ENCODE measurements at regions not wholly inside any gene's neighbourhood (a gene's known extent, or its start where the extent isn't known, plus 50 kb on each side); places are given as distances from the start of the nearest gene placed in this dataset.

GRCh38 chr7:46871516-46871915 lies 710.4 kb downstream of the TNS3 start:
- Mint-ChIP-seq H3K27me3 (ENCODE audit: insufficient read depth, low read depth) (peaks cover 4% of the 10 kb centered on the region), H3K4me1 (no peaks in the 10 kb centered on the region), H3K9me3 (no peaks in the 10 kb centered on the region), H3K36me3 (no peaks in the 10 kb centered on the region), H3K27ac (no peak overlapping the region), H3K4me3 (no peak overlapping the region)
- Histone ChIP-seq H3K79me2 (ENCODE audit: low read depth) (no peaks in the 10 kb centered on the region), H2AFZ (replicated peaks) (no peak overlapping the region), H3K27me3 (no peaks in the 10 kb centered on the region), H4K20me1 (ENCODE audit: low read depth) (no peaks in the 10 kb centered on the region), H3K9me3 (ENCODE audit: low read depth) (no peaks in the 10 kb centered on the region), H3K27ac (no peak overlapping the region), H3K4me1 (no peaks in the 10 kb centered on the region), H3K9ac (no peak overlapping the region), H3K4me2 (no peak overlapping the region), H3K36me3 (no peaks in the 10 kb centered on the region), H3K4me3 (no peak overlapping the region), H3F3A (ENCODE audit: low read depth) (no peaks in the 10 kb centered on the region)
- TF ChIP-seq CTCF (IDR thresholded peaks at IDR 0.05) = no peak
- TF ChIP-seq EZH2 (IDR thresholded peaks at IDR 0.05) = no peak
- no peak for TF ChIP-seq EZH2phosphoT487 (IDR thresholded peaks at IDR 0.05)
- DNase-seq (ENCODE audit: low spot score) = no peak

- Histone ChIP-seq H3K9ac (no peak overlapping the region), H3K4me3 (no peak overlapping the region), H3F3A (ENCODE audit: low read depth) (no peaks in the 10 kb centered on the region), H3K9me3 (ENCODE audit: low read depth) (no peaks in the 10 kb centered on the region), H3K27ac (no peak overlapping the region), H2AFZ (replicated peaks) (no peak overlapping the region), H3K4me1 (no peaks in the 10 kb centered on the region), H4K20me1 (ENCODE audit: low read depth) (no peaks in the 10 kb centered on the region), H3K27me3 (no peaks in the 10 kb centered on the region), H3K79me2 (ENCODE audit: low read depth) (no peaks in the 10 kb centered on the region), H3K4me2 (no peak overlapping the region), H3K36me3 (no peaks in the 10 kb centered on the region)
- Mint-ChIP-seq H3K27ac (no peak overlapping the region), H3K4me3 (no peak overlapping the region), H3K27me3 (ENCODE audit: insufficient read depth, low read depth) (peaks cover 6% of the 10 kb centered on the region), H3K4me1 (peaks cover 2% of the 10 kb centered on the region), H3K9me3 (no peaks in the 10 kb centered on the region), H3K36me3 (no peaks in the 10 kb centered on the region)
- TF ChIP-seq EZH2phosphoT487 (IDR thresholded peaks at IDR 0.05) (no peak), EZH2 (IDR thresholded peaks at IDR 0.05) (no peak), CTCF (IDR thresholded peaks at IDR 0.05) (no peak)
- DNase-seq (ENCODE audit: low spot score) = no peak
Observed at GRCh38 chr7:46864716-46865115, 717.2 kb downstream of the TNS3 start.

- Histone ChIP-seq H3F3A (ENCODE audit: low read depth) (no peaks in the 10 kb centered on the region), H3K79me2 (ENCODE audit: low read depth) (no peaks in the 10 kb centered on the region), H3K9me3 (ENCODE audit: low read depth) (no peaks in the 10 kb centered on the region), H3K4me3 (no peak overlapping the region), H4K20me1 (ENCODE audit: low read depth) (no peaks in the 10 kb centered on the region), H3K4me1 (no peaks in the 10 kb centered on the region), H3K9ac (no peak overlapping the region), H3K27me3 (no peaks in the 10 kb centered on the region), H3K36me3 (no peaks in the 10 kb centered on the region), H2AFZ (replicated peaks) (no peak overlapping the region), H3K4me2 (no peak overlapping the region), H3K27ac (no peak overlapping the region)
- Mint-ChIP-seq H3K27me3 (ENCODE audit: insufficient read depth, low read depth) (peaks cover 2% of the 10 kb centered on the region), H3K27ac (no peak overlapping the region), H3K9me3 (no peaks in the 10 kb centered on the region), H3K36me3 (no peaks in the 10 kb centered on the region), H3K4me3 (no peak overlapping the region), H3K4me1 (peaks cover 2% of the 10 kb centered on the region)
- DNase-seq (ENCODE audit: low spot score) = no peak
- TF ChIP-seq CTCF (IDR thresholded peaks at IDR 0.05) (no peak), EZH2phosphoT487 (IDR thresholded peaks at IDR 0.05) (no peak), EZH2 (IDR thresholded peaks at IDR 0.05) (no peak)
Observed at GRCh38 chr7:46859963-46860475, 721.9 kb downstream of the TNS3 start.
